ENCODE measurements at regions not wholly inside any gene's neighbourhood (a gene's known extent, or its start where the extent isn't known, plus 50 kb on each side); places are given as distances from the start of the nearest gene placed in this dataset.

DNA sequence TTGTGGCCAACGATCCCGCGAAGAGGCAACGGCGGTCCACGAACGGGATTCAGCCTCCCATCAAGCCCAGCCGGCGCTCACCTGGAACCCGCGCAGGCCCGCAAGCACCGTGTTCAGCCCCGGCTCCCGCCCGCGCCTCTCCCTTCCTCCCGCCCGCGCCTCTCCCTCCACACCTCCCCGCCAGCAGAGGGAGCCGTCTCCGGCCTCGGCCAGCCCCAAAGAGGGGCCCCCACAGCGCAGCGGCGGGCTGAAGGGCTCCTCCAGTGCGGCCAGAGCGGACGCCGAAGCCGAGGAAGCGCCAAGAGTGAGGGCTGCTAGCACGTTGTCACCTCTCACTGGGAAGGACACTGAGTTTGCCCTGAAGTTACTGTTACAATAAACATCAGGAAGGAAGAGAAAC is 55.3 kb upstream of the LAPTM4A start:
- intact Hi-C loops (cut with micrococcal nuclease; ENCODE audit: unreplicated experiment) (no loop called here), in situ Hi-C loops (cut with HindIII; ENCODE audit: low pct_unique_long_range_greater_than_20kb, low sequenced_read_pairs) (no loop called here)
- H3K4me3 ChIP-seq (ENCODE audit: low read depth in 2 of 2, low read length in 2 of 2): no peak overlapping the region
- no peaks in the 10 kb centered on the region for H3K27me3 ChIP-seq (ENCODE audit: control insufficient read depth, insufficient read depth, low read length)
- no peaks in the 10 kb centered on the region for H3K36me3 ChIP-seq (ENCODE audit: control insufficient read depth, insufficient read depth, low read length)
- CTCF ChIA-PET: interaction anchor here (1.0 kb wide), 1 partner anchor 267 kb away, joined by 3 read pairs; no protein-coding TSS in a partner anchor
- DNase-seq (ENCODE audit: low read depth, low spot score) (no peak), ATAC-seq (no peak)
- TF ChIP-seq, protein P1, sequence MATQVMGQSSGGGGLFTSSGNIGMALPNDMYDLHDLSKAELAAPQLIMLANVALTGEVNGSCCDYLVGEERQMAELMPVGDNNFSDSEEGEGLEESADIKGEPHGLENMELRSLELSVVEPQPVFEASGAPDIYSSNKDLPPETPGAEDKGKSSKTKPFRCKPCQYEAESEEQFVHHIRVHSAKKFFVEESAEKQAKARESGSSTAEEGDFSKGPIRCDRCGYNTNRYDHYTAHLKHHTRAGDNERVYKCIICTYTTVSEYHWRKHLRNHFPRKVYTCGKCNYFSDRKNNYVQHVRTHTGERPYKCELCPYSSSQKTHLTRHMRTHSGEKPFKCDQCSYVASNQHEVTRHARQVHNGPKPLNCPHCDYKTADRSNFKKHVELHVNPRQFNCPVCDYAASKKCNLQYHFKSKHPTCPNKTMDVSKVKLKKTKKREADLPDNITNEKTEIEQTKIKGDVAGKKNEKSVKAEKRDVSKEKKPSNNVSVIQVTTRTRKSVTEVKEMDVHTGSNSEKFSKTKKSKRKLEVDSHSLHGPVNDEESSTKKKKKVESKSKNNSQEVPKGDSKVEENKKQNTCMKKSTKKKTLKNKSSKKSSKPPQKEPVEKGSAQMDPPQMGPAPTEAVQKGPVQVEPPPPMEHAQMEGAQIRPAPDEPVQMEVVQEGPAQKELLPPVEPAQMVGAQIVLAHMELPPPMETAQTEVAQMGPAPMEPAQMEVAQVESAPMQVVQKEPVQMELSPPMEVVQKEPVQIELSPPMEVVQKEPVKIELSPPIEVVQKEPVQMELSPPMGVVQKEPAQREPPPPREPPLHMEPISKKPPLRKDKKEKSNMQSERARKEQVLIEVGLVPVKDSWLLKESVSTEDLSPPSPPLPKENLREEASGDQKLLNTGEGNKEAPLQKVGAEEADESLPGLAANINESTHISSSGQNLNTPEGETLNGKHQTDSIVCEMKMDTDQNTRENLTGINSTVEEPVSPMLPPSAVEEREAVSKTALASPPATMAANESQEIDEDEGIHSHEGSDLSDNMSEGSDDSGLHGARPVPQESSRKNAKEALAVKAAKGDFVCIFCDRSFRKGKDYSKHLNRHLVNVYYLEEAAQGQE (IDR thresholded peaks at IDR 0.05; ENCODE audit: insufficient read depth in 1 of 2, low read depth in 2 of 2, low read length in 1 of 2): no peak
- TF ChIP-seq TCF7L2 (IDR thresholded peaks at IDR 0.05; ENCODE audit: low read depth, low read length) (no peak), POLR2AphosphoS5 (IDR thresholded peaks at IDR 0.05; ENCODE audit: low read depth, low read length) (no peak), SIN3A (IDR thresholded peaks at IDR 0.05; ENCODE audit: borderline replicate concordance, insufficient read depth, low read depth, low read length) (no peak)
- TF ChIP-seq, protein P2, sequence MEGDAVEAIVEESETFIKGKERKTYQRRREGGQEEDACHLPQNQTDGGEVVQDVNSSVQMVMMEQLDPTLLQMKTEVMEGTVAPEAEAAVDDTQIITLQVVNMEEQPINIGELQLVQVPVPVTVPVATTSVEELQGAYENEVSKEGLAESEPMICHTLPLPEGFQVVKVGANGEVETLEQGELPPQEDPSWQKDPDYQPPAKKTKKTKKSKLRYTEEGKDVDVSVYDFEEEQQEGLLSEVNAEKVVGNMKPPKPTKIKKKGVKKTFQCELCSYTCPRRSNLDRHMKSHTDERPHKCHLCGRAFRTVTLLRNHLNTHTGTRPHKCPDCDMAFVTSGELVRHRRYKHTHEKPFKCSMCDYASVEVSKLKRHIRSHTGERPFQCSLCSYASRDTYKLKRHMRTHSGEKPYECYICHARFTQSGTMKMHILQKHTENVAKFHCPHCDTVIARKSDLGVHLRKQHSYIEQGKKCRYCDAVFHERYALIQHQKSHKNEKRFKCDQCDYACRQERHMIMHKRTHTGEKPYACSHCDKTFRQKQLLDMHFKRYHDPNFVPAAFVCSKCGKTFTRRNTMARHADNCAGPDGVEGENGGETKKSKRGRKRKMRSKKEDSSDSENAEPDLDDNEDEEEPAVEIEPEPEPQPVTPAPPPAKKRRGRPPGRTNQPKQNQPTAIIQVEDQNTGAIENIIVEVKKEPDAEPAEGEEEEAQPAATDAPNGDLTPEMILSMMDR (IDR thresholded peaks at IDR 0.05): no peak
- H3K4me1 ChIP-seq (ENCODE audit: control insufficient read depth, insufficient read depth, low read length): no peaks in the 10 kb centered on the region
- BruUV-seq (replicated peaks): no TSS peak
- H3K27ac ChIP-seq (ENCODE audit: low read length): no peak overlapping the region
- POLR2A ChIA-PET: no interaction called here
- no peaks in the 10 kb centered on the region for H3K9me3 ChIP-seq (ENCODE audit: control insufficient read depth, insufficient read depth, low read depth, low read length)

DNA sequence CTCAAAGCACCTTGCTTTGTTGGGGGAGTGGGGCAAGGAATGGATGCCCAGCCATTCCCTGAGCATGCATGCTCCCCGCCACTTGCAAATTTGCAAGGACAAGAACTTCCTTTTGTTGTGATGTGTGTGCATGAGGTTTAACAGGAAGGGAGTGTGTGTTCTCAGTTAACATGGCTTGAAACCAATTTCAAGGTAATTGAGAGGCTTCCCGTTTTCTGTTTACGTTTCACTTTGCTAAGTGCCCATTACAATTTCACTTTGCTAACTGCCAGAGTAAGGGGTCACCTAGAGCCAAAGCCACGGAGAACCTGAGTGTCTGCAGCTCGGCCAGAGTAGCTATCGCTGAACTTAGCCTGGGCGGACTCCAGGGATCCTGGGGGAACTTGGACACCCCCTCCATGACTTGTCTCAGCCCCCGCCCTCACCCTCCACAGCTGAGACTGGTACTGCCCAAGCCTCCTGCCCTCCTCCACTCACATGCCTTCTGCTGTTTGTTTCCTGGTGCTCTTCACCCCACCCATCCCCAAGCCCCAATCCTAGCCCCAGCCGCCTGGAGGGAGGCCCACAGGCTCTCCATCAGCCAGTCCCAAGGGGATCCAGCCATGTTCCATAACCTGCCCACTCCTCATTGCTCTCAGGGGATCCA is 53.6 kb upstream of the LAPTM4A start:
- ChIA-PET POLR2A (no interaction called here), CTCF (no interaction called here)
- no TSS peak for BruUV-seq (replicated peaks)
- Histone ChIP-seq H3K4me3 (ENCODE audit: low read depth in 2 of 2, low read length in 2 of 2) (no peak overlapping the region), H3K9me3 (ENCODE audit: control insufficient read depth, insufficient read depth, low read depth, low read length) (no peaks in the 10 kb centered on the region), H3K27me3 (ENCODE audit: control insufficient read depth, insufficient read depth, low read length) (no peaks in the 10 kb centered on the region), H3K4me1 (ENCODE audit: control insufficient read depth, insufficient read depth, low read length) (no peaks in the 10 kb centered on the region), H3K36me3 (ENCODE audit: control insufficient read depth, insufficient read depth, low read length) (no peaks in the 10 kb centered on the region), H3K27ac (ENCODE audit: low read length) (no peak overlapping the region)
- ATAC-seq (no peak), DNase-seq (ENCODE audit: low read depth, low spot score) (no peak)
- intact Hi-C loops (cut with micrococcal nuclease; ENCODE audit: unreplicated experiment) (no loop called here), in situ Hi-C loops (cut with HindIII; ENCODE audit: low pct_unique_long_range_greater_than_20kb, low sequenced_read_pairs) (no loop called here)
- TF ChIP-seq SIN3A (IDR thresholded peaks at IDR 0.05; ENCODE audit: borderline replicate concordance, insufficient read depth, low read depth, low read length): no peak
- no peak for TF ChIP-seq TCF7L2 (IDR thresholded peaks at IDR 0.05; ENCODE audit: low read depth, low read length)
- TF ChIP-seq, protein P1 (IDR thresholded peaks at IDR 0.05; ENCODE audit: insufficient read depth in 1 of 2, low read depth in 2 of 2, low read length in 1 of 2): no peak
- TF ChIP-seq POLR2AphosphoS5 (IDR thresholded peaks at IDR 0.05; ENCODE audit: low read depth, low read length): no peak
- TF ChIP-seq, protein P2 (IDR thresholded peaks at IDR 0.05): no peak
